ENCODE measurements at regions not wholly inside any gene's neighbourhood (a gene's known extent, or its start where the extent isn't known, plus 50 kb on each side); places are given as distances from the start of the nearest gene placed in this dataset.

GRCh38 chr4:71683309-71683708 is 100.6 kb downstream of the GC start:
- Histone ChIP-seq H3K27ac (ENCODE audit: extremely low read depth, low read depth, low read length) (no peak overlapping the region), H3K9me3 (ENCODE audit: control insufficient read depth, insufficient read depth, low read depth, low read length) (no peaks in the 10 kb centered on the region), H3K4me3 (ENCODE audit: low read depth, low read length) (no peak overlapping the region), H3K4me1 (ENCODE audit: control insufficient read depth, insufficient read depth, low read length) (no peaks in the 10 kb centered on the region), H3K36me3 (ENCODE audit: control insufficient read depth in 2 of 2, insufficient read depth in 1 of 2, low read length in 2 of 2) (no peaks in the 10 kb centered on the region)
- TF ChIP-seq ZNF302 (tag by site-specific recombination; IDR thresholded peaks at IDR 0.05; ENCODE audit: low read depth) (no peak), ZNF280C (tag by site-specific recombination; IDR thresholded peaks at IDR 0.05) (no peak), ZNF24 (tag by site-specific recombination; IDR thresholded peaks at IDR 0.05) (no peak), ZNF580 (tag by site-specific recombination; IDR thresholded peaks at IDR 0.05) (no peak), OSR2 (tag by site-specific recombination; IDR thresholded peaks at IDR 0.05) (no peak), ZNF175 (tag by site-specific recombination; IDR thresholded peaks at IDR 0.05) (no peak), ZBTB11 (tag by site-specific recombination; conservative IDR thresholded peaks at IDR 0.05; ENCODE audit: low read depth) (no peak), ZNF488 (tag by site-specific recombination; IDR thresholded peaks at IDR 0.05) (no peak), TSHZ1 (tag by site-specific recombination; IDR thresholded peaks at IDR 0.05; ENCODE audit: borderline replicate concordance) (no peak), ZBTB10 (tag by site-specific recombination; IDR thresholded peaks at IDR 0.05) (no peak), ZNF121 (tag by site-specific recombination; IDR thresholded peaks at IDR 0.05) (no peak), ZNF555 (tag by site-specific recombination; conservative IDR thresholded peaks at IDR 0.05) (no peak), ZSCAN30 (tag by site-specific recombination; IDR thresholded peaks at IDR 0.05) (no peak), KLF8 (tag by site-specific recombination; IDR thresholded peaks at IDR 0.05) (no peak), TRIM28 (IDR thresholded peaks at IDR 0.05; ENCODE audit: borderline replicate concordance, low read length) (no peak)
- ChIA-PET CTCF (no interaction called here), POLR2A (no interaction called here)

All from HEK293 (cell line).